ENCODE measurements at regions not wholly inside any gene's neighbourhood (a gene's known extent, or its start where the extent isn't known, plus 50 kb on each side); places are given as distances from the start of the nearest gene placed in this dataset.

DNA sequence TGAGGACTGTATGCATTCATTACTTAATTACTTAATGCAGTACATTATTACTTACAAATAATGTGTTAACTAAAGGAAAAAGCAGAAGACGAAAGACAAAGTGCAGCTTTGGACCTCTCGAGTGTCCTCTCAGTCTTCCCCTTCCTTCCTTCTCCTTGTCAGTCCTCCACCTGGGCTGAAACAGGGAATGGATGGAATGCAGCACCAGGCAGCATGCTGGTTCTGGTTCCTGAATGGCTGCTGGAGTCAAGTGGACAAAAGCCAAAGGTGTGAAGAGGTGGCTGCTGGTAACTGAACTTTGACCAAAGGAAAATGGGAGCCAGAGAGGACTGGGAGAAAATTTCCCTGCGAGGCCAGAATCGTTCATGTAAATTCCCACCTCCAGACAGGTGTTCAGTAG lies 179.5 kb downstream of the GPAM start:
- TF ChIP-seq, protein P1, sequence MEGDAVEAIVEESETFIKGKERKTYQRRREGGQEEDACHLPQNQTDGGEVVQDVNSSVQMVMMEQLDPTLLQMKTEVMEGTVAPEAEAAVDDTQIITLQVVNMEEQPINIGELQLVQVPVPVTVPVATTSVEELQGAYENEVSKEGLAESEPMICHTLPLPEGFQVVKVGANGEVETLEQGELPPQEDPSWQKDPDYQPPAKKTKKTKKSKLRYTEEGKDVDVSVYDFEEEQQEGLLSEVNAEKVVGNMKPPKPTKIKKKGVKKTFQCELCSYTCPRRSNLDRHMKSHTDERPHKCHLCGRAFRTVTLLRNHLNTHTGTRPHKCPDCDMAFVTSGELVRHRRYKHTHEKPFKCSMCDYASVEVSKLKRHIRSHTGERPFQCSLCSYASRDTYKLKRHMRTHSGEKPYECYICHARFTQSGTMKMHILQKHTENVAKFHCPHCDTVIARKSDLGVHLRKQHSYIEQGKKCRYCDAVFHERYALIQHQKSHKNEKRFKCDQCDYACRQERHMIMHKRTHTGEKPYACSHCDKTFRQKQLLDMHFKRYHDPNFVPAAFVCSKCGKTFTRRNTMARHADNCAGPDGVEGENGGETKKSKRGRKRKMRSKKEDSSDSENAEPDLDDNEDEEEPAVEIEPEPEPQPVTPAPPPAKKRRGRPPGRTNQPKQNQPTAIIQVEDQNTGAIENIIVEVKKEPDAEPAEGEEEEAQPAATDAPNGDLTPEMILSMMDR (IDR thresholded peaks at IDR 0.05; ENCODE audit: control extremely low read depth in 1 of 3, insufficient read depth in 1 of 3, low read depth in 1 of 3, low read length in 3 of 3) = no peak
- TF ChIP-seq SP2 (IDR thresholded peaks at IDR 0.05; ENCODE audit: low read length) = no peak
- TF ChIP-seq NRF1 (IDR thresholded peaks at IDR 0.05; ENCODE audit: low read depth, low read length) = no peak
- TF ChIP-seq KDM1A (IDR thresholded peaks at IDR 0.05; ENCODE audit: borderline replicate concordance, low read length) = no peak
- TF ChIP-seq POLR2AphosphoS5 (IDR thresholded peaks at IDR 0.05; ENCODE audit: low read depth, low read length) = no peak
- no peak for TF ChIP-seq EP300 (IDR thresholded peaks at IDR 0.05; ENCODE audit: borderline replicate concordance in 1 of 2, low read depth in 2 of 2, low read length in 2 of 2)
- TF ChIP-seq POLR2A (IDR thresholded peaks at IDR 0.05; ENCODE audit: control extremely low read depth in 1 of 2, low read depth in 2 of 2, low read length in 2 of 2) = no peak
- no peak for TF ChIP-seq JUND (IDR thresholded peaks at IDR 0.05; ENCODE audit: low read length)
- TF ChIP-seq, protein P2, sequence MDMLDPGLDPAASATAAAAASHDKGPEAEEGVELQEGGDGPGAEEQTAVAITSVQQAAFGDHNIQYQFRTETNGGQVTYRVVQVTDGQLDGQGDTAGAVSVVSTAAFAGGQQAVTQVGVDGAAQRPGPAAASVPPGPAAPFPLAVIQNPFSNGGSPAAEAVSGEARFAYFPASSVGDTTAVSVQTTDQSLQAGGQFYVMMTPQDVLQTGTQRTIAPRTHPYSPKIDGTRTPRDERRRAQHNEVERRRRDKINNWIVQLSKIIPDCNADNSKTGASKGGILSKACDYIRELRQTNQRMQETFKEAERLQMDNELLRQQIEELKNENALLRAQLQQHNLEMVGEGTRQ (IDR thresholded peaks at IDR 0.05; ENCODE audit: low read length) = no peak

All from H1 (cell line).